GM21360 (cell line): ENCODE measurements at regions not wholly inside any gene's neighbourhood (a gene's known extent, or its start where the extent isn't known, plus 50 kb on each side); places are given as distances from the start of the nearest gene placed in this dataset.

Experiments used
- ATAC-seq: cut with Tn5 transposase; IDR thresholded peaks from one replicate; pipeline ENCODE4 v1.9.1; 2021; ENCODE audit warnings: mild to moderate bottlenecking, moderate library complexity; ENCODE audit not compliant: unreplicated experiment

DNA sequence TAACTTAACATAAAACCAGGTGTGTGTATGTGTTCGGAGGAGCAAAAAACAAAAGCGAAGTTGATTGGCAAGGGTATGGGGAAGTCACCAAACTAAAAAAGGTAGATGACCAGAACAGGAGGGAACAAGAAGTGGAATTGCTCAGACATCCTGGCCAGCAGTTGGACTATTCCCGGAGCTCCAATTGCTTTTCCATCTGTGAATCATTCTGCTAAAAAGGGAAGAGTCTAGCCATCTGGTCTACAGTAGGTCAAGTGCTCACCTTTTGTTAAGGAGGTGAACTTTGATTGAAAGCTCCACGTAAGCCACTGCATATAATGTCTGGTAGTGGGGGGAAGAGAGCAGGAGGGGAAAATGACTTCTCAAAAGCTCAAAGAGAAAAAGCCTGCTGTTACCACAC is 50.0 kb upstream of the BET1 start:
- no peak for ATAC-seq

DNA sequence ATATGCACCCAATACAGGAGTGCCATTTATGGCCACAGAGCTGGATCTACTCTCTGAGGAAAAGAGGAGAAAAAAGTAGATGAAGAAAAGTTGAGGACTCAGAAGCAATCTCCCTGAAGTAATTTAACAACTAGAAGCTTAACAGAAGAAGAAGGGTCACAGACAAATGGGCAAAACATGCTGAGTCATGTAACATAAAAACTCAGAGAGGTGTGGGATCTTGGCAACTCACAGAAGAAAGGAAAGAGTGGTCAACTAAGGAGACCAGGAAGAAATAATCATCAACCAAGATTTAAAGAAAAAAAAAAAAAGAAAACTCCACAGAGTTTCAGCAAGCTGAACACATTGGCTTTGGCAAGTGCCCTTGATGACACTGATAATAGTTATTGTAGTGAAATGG is 51.8 kb upstream of the BET1 start:
- ATAC-seq, result no peak

DNA sequence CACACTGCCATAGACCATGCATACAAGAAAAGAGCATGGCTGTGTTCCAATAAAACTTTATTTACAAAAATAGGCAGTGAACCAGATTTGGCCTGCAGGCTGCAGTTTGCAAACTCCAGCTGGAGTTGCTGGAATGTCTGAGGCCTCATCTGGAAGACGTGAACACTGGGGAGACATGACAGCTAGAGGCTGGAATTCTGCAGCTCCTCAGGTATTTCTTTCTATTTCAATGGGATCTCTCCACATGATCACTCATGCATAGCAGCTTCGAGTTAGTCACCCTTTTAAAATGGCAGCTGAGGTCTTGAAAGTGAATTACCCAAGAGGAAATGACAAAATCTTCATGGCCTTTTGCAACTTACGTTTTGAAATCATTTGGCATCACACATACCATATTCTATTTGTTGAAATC is 52.6 kb upstream of the BET1 start:
- no peak for ATAC-seq

DNA sequence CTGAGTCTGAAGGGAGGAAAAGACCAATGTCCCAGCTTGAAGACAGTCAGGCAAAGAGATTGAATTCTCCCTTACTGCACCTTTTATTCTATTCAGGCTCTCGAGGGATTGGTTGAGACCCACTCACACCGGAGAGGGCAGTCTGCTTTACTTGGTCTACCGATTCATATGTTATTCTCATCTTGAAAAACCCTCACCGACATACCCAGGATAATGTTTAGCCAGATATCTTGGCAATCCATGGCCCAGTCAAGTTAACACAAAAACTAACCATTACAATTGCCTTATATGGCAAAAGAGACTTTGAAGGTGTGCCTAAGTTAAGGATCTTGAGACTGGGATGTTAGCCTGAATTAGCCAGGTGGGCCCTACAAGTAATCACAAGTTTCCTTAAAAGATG is 53.8 kb upstream of the BET1 start:
- ATAC-seq, result no peak

DNA sequence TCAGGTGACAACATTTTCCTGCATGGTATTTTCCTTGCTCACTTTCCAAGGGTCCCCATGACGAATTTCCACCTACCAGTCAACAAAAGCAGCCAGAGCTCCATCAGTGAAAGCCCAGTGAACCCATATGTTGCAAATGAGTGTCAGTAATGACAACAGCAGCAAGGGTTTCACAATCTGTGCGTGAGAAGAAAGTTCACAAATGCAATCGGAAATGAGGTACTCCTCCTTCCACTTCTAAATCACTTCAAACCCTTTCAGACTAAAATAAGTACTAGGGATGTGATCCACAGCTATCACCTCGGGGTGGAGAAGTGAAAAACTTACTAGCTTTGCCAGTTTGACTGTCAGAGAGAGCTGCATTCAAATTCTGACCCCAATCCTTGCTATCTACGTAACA is 55.6 kb upstream of the BET1 start:
- ATAC-seq, result no peak

DNA sequence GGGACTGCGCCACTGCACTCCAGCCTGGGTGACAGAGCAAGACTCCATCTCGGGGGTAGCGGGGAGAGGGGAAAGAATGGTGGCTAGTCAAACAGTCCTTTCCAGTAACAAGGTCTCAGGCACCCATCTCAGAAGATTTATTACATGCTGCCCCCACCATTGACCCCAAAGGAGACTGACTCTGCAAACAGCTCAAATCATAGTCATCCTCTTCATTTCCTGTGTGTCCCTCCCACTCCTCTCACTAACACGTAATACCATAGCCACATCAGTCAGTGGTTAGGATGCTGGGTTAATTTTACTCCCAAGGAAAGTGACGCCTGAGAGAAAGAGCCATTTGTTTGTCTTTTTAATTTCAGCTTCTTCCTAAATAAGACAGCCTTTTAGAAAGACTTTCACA is 56.6 kb upstream of the BET1 start:
- no peak for ATAC-seq

DNA sequence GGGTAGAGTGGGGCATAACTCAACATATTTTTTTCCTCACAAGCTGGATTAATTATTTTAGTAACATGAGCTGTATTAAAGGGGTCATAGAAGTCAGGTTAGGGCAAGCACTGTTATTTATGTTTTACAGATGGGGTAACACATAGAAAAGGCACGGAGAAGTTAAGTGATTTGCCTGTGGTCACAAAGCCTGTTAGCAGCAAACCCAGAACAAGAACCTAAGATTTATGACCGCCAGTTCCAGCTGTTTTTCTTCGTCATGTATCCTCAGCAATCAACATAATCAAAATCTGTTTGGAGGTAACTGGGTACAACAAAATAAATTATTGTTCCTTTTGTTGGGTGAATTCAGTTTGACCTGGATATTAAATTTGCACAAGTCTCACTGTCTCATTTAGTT is 57.2 kb upstream of the BET1 start:
- no peak for ATAC-seq

DNA sequence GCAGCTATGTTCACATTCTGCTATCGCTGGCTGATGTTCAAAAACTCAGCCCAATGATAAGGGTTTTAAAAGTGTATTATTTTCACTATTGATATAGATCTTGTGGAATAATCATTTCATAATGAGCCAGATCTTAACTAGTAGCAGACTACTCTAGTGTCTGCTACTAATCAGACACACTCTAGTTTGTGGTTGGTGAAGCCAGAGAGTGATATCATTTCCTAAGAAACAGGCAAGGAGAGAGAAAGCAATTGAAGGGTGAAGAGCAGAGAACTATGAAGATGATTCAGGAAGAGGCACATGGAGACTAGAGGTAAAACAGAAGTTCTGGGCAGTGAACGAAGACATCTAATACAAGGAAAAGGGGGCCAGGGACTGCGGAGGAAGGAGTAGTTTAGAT is 58.2 kb upstream of the BET1 start:
- no peak for ATAC-seq

DNA sequence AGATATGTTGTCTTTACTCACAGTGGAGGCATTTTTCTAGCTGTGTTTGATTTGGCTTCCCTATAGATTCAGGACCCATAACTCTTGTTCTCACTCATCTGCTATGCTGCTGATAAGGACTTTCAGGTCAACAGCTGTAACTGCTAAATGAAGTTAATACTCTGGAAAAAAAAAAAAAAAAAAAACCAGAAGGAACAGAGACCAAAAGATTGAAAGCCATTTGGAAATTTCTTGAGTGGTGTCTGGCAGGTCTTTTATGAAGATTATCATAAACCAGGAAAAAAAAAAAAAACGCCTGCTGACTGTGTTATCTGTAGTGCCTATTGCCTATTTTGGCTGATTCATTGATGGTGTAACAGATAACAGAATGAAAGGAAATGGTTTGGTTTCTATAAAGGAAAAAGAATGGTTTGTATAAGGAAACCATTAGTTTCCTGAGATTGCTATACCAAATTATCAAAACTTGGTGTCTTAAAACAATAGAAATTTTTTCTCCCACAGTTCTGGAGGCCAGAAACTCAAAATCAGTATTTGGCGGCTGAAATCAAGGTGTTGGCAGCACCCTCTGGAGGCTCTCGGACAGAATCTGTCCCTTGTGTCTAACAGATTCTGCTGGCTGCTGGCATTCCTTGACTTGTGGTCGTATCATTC is 60.5 kb upstream of the BET1 start:
- ATAC-seq, result no peak

DNA sequence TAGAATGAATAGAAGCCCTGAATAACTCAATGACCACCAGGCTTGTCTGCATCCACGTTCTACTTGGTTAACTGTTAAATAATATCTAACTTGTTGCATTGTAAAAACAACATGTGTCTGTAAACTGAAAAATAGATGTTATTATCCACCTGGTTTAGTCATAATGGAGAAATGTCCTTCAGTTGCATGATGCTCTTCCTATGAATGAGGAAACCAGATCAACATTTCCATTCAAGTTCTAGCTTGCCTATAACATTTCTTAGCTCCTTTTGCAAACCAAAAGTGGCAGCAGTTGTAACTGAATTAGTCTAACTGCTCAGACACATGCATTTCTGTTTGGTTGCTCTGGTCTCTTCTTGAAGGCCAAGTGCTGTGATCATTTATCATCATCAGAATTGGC is 62.9 kb upstream of the BET1 start:
- ATAC-seq, result no peak

DNA sequence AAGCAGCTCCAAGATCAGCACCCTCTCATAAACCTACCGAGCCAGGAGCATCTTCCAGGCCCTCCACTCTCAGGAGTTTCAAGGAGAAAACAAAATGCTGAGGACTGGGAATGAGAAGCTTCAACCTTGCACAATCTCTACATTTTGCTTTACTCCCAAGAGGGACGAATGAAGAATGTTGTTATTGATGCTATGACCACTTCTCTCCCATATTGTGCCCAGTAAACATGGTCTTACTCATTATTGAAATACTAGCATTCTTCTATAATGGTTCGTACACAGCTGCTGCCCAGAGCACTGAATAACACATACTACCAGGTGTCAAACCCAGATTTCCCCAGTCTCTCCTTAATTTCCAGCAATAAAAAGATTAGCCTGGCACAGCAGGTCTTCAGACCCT is 63.4 kb upstream of the BET1 start:
- no peak for ATAC-seq

DNA sequence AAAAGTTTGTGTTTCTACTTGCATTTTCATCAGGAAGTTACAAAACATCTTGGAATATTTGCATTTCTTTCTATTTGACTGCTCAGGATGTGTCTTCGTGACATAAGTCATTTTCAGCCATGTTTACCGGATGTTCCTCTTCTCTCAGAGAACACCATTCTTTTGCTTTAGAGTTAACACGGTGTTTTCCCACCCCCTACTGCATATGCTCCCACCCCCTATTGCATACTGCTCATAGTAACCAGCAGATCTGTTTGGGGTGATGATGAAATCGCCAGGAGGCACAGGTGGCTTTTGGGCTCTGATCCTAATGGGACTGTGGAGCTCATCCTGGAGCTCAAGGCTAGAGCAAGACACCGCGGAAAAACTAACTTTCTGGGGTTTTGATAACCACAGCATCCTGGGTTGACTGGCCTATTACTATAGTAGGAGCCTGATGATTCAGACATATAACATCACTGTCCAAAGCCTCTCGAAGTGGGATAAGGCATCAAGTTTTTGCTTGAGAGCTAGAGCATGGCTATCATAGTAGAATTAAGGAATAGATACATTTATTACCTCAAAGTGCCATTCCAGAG is 65.1 kb upstream of the BET1 start:
- peak; percentile 63 for ATAC-seq

DNA sequence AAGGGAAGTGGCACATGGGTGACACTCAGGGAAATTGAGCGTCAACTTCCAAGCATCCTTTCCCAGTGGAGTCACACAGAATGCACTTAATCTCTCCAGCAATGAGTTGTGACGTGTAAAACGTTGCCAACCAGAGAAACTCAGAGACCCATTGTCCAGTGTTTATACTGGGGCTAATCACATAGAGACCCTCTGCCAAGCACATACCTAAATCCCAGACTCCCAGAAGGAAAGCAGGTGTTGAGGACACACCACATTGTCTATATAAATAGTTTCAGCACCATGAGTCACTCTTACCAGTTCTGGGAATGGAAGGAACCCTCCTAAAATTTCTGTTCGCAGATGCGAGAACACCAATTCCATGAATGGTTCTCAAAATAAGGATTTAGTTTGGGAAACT is 76.4 kb upstream of the BET1 start:
- ATAC-seq, result no peak

DNA sequence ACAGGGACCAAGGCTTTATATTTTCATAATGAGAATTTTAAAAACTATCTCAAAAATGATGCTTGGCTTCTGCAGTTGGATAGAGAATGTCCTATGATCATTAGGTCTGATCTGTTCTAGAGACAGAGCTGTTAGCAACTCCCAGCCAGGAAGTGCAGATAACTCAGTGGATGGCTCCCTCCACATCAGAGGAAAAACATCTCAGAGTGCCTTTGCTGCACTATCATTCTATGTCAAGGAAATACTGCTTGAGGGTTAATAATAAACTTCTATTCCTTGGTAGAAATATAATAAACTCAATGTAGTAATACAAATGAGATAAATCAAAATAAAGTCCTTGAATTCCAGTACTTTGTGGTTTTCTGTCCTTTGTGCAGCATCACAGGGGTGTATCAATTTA is 78.0 kb upstream of the BET1 start:
- no peak for ATAC-seq

DNA sequence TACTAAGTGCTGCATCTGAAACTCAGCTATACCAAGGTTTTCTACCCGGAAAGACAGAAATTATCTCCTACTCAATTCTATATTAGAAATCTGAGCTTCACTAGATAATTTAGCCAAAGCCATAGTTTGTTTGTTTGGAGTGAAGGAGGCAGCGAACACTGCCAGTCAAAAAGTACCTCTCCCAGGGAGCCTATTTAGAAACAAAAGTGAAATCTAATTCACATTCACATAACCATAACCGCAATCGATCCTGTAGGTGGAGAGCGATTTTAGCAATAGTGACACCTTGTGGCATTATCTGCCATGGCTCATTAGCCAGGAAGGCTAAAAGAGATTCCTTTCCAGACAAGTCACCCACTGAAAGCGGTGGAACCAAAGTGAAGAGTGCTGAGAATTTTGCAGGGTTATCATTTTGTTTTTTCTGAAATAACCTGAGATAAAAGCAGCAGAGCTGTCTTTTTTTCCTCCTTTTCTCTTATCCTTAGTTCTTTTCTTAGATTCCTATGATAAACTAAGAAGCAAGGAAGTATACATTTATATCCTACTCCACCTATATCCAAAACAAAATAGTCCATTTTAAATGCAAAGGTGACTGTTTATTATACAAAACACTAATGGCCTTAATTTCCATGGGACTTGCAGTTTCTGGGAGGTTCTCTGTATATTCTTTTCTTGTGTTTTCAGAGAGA is 83.7 kb upstream of the BET1 start:
- ATAC-seq, result peak; percentile 99

DNA sequence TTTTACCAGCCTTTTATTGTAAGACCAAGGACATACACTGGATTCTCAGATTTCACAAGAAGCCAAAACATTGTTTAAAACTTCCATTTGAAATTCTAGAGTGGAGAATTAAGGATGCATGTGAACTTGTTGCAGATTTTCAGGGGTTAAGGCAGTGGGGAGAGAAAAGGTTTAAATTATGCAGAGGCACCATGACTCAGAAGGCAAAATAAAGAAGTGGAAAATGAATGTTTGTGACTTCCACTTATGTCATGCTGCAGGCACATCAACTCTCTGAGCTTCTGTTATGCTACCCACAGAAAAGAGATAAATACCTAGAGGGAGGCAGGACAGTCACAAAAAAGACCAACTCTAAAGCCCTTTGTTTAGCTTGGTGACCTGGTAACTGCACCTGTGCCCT is 84.4 kb upstream of the BET1 start:
- no peak for ATAC-seq

DNA sequence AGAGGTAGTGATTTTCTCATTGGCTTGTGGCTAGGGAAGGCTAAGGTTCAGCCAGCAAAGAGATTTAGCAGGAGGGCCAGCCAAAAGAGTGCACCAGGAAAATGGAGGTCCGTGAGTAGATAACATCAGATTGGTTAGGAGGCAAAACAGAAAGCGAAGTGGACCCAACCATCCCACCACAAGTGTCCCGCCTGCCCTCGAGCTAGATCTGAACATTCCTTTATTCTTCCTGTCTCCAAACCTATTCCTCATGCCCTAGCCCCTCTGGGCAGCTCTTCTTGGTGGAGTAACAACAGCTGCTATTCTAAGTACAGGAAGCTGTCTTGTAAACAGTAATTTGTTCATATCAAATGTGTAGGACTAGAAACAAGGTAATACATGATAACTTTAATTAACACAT is 85.7 kb upstream of the BET1 start:
- no peak for ATAC-seq

DNA sequence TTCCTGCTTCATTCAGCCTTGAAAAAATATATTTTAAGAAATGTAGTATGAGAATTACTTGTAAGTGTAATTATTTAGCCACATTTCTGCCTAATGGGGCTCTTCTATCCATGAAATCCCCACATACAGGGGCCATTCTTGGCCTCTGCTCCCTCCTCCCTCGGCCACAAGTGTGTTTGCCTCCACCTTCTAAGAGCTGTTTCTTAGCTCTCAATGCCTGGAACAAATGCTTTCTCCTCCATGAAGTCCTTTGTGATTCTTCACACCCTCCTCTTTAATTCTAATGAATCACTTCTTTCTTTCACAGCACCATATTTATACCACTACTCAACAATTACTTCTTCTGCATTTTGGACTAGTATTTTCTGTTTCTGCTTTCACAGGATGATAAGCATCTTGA is 88.8 kb upstream of the BET1 start:
- no peak for ATAC-seq

DNA sequence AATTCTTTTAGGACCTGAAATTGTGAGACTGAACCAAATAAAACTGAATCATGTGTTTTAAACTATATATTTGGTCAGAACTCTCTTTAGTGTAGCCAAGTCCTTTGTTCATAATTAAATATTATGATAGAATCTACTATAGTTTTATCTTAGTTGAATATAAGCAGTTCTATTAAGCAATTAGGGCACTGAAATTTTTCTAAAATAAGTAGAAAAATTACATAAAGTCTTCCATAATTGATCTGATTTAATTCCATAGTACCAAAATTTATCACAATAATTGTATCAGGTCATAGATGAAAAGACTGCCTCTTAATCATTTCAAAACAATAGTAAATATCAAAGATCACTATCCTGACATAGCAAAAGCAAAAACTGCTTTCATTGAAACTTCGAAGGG is 90.1 kb upstream of the BET1 start:
- ATAC-seq, result no peak

DNA sequence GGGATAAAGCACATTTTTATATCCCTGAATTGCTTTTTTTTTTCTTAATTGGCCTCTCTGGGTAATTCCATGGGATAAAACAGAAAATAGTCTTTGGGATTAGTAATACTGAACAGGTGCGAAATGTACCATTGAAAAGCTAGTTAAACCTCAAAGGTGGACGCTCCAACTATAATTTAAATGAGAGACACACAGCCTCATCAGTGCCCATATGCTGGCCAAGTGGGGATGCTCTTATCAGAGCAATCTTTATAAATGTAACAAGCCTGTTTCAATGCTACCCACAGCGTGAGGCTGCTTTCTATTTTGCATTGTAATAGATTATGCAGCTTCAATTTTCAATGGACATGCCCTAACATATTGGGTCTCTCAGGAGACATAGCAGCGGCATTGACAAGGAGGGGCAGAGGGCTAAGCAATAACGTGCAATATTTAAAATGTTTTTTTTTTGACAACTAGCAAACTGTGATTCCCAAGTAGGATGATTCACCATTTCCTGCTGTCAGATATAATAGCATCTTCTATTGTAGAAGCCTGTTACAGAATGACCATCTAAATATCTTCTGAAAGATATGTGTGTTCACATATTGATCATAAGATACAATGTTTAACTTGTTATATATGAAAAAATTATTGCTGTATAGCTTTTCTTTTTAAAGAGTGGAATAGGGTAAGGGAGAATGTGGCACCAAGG is 91.3 kb upstream of the BET1 start:
- no peak for ATAC-seq

DNA sequence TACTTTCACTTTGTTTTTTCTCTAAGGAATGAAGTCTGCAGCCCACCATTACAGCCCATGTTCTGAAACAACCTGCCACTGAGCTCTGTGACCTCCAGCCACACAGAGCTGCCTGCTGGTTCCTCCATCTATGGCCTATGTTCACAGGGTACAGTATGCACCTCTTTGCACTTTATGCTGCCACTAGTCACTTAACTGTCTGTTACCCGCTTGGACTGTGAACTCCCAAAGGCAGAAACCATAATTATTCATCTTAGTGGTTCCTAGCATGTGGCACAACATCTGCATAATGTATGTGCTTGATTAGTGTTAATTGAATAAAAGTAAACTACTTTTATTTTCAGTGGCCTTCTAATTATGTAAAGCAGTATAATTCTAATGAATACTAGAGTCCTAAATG is 95.5 kb upstream of the BET1 start:
- ATAC-seq, result no peak

DNA sequence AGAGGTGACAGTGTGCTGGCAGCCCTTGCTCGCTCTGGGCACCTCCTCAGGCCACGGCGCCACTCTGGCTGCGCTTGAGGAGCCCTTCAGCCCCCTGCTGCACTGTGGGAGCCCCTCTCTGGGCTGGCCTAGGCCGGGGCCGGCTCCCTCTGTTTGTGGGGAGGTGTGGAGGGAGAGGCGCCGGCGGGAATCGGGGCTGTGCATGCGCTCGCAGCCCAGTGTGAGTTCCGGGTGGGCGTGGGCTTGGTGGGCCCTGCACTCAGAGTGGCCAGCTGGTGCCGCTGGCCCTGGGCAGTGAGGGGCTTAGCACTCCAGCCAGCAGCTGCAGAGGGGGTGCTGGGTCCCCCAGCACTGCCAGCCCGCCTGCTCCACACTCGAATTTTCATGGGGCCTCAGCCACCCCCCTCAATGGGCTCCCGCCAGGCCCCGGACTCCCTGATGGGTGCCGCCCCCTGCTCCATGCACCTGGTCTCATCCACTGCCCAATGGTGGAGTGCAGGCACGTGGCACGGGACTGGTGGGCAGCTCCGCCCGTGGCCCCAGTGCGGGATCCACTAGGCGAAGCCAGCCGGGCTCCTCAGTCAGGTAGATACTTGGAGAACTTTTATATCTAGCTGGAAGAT is 96.7 kb upstream of the BET1 start:
- ATAC-seq, result no peak
